H1 (cell line): ENCODE measurements at regions not wholly inside any gene's neighbourhood (a gene's known extent, or its start where the extent isn't known, plus 50 kb on each side); places are given as distances from the start of the nearest gene placed in this dataset.

Experiments used
- ATF2 ChIP-seq: IDR thresholded peaks from 2 replicates; pipeline ENCODE4 v1.6.1; 2012; ENCODE audit warnings: low read length, inconsistent platforms
- EP300 ChIP-seq, 2 experiments: IDR thresholded peaks; 1 replicate in 1 of 2; 2 replicates in 1 of 2; pipeline ENCODE4 v1.6.1; 2011 to 2012; ENCODE audit warnings: low read depth in 2 of 2, low read length in 2 of 2, mild to moderate bottlenecking in 2 of 2, borderline replicate concordance in 1 of 2, inconsistent platforms in 1 of 2, moderate library complexity in 1 of 2
- EZH2 ChIP-seq: fragments of 200-600 bp; sonication (generic); IDR thresholded peaks from 2 replicates; pipeline ENCODE4 v1.7.1; 2012; ENCODE audit warnings: low read depth, mild to moderate bottlenecking, moderate library complexity, low read length, inconsistent platforms; ENCODE audit not compliant: severe bottlenecking
- JUND ChIP-seq: IDR thresholded peaks from 2 replicates; pipeline ENCODE4 v1.6.1; 2011; ENCODE audit warnings: mild to moderate bottlenecking, improper control_type of control experiment, low read length
- POLR2A ChIP-seq, 2 experiments: IDR thresholded peaks; 1 replicate in 1 of 2; 2 replicates in 1 of 2; pipeline ENCODE4 v1.6.1; 2011; ENCODE audit warnings: low read depth in 2 of 2, low read length in 2 of 2, mild to moderate bottlenecking in 2 of 2; ENCODE audit errors: control extremely low read depth in 1 of 2
- POLR2AphosphoS5 ChIP-seq: IDR thresholded peaks from 2 replicates; pipeline ENCODE4 v1.6.1; 2011; ENCODE audit warnings: low read depth, low read length
- RAD21 ChIP-seq, 2 experiments: IDR thresholded peaks in 1 of 2; conservative IDR thresholded peaks in 1 of 2; 2 replicates each; pipeline ENCODE4 v1.6.1; 2011; ENCODE audit warnings: low read depth in 2 of 2, low read length in 2 of 2, improper control_type of control experiment in 1 of 2, inconsistent platforms in 1 of 2, mild to moderate bottlenecking in 1 of 2, moderate library complexity in 1 of 2
- RFX5 ChIP-seq: IDR thresholded peaks from 2 replicates; pipeline ENCODE4 v1.6.1; 2011; ENCODE audit warnings: low read depth, low read length, improper control_type of control experiment, borderline replicate concordance
- SIN3A ChIP-seq, 2 experiments: IDR thresholded peaks in 1 of 2; conservative IDR thresholded peaks in 1 of 2; 2 replicates each; pipeline ENCODE4 v1.6.1; 2011 to 2012; ENCODE audit warnings: low read length in 2 of 2, improper control_type of control experiment in 1 of 2, low read depth in 1 of 2, mild to moderate bottlenecking in 1 of 2
- SUZ12 ChIP-seq: fragments of 200-600 bp; sonication (generic); IDR thresholded peaks from 2 replicates; pipeline ENCODE4 v1.6.1; 2012; ENCODE audit warnings: mild to moderate bottlenecking, inconsistent platforms, low read length, moderate library complexity, mixed read lengths
- TF ChIP-seq, protein P1 (sequence below), 3 experiments: IDR thresholded peaks; 1 replicate in 2 of 3; 2 replicates in 1 of 3; pipeline versions ENCODE4 v1.5.1 to v1.6.1; 2011; ENCODE audit warnings: low read length in 3 of 3, mild to moderate bottlenecking in 3 of 3, inconsistent platforms in 2 of 3, low read depth in 1 of 3, moderate library complexity in 1 of 3; ENCODE audit not compliant: insufficient read depth in 1 of 3; ENCODE audit errors: control extremely low read depth in 1 of 3

DNA sequence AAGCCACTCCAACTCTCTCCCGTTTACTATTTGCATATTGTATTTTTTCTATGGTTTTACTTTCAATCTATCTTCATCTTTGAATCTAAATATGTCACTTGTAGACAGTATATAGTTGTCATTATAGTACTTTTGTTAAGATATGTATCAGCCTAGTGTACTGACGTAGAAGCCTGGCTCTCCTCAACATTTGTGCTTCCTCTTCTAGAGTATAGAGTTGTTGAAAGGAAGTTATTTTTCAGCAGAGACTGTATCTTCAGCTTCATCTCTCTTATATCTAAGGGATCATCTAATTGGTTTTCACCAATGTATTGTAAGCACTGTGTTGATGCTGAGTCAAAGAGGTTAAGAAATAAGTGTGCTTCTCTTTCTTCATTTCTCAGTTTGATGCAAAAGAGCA, 192.8 kb downstream of the LMO4 start:
- no peak for TF ChIP-seq RFX5
- no peak for TF ChIP-seq EP300 (IDR thresholded peaks at IDR 0.05; ENCODE audit: borderline replicate concordance in 1 of 2, low read depth in 2 of 2, low read length in 2 of 2)
- TF ChIP-seq, protein P1, sequence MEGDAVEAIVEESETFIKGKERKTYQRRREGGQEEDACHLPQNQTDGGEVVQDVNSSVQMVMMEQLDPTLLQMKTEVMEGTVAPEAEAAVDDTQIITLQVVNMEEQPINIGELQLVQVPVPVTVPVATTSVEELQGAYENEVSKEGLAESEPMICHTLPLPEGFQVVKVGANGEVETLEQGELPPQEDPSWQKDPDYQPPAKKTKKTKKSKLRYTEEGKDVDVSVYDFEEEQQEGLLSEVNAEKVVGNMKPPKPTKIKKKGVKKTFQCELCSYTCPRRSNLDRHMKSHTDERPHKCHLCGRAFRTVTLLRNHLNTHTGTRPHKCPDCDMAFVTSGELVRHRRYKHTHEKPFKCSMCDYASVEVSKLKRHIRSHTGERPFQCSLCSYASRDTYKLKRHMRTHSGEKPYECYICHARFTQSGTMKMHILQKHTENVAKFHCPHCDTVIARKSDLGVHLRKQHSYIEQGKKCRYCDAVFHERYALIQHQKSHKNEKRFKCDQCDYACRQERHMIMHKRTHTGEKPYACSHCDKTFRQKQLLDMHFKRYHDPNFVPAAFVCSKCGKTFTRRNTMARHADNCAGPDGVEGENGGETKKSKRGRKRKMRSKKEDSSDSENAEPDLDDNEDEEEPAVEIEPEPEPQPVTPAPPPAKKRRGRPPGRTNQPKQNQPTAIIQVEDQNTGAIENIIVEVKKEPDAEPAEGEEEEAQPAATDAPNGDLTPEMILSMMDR (IDR thresholded peaks at IDR 0.05; ENCODE audit: control extremely low read depth in 1 of 3, insufficient read depth in 1 of 3, low read depth in 1 of 3, low read length in 3 of 3), result no peak
- no peak for TF ChIP-seq JUND
- no peak for TF ChIP-seq RAD21 (IDR thresholded peaks at IDR 0.05 in 1 of 2, conservative IDR thresholded peaks at IDR 0.05 in 1 of 2; ENCODE audit: low read depth in 2 of 2, low read length in 2 of 2)
- TF ChIP-seq POLR2A (IDR thresholded peaks at IDR 0.05; ENCODE audit: control extremely low read depth in 1 of 2, low read depth in 2 of 2, low read length in 2 of 2), result no peak
- TF ChIP-seq ATF2, result no peak
- TF ChIP-seq EZH2, result no peak
- TF ChIP-seq POLR2AphosphoS5, result no peak
- TF ChIP-seq SIN3A (conservative IDR thresholded peaks at IDR 0.05 in 1 of 2, IDR thresholded peaks at IDR 0.05 in 1 of 2; ENCODE audit: low read depth in 1 of 2, low read length in 2 of 2), result no peak
- TF ChIP-seq SUZ12, result no peak
